K562 (cell line): ENCODE measurements at regions not wholly inside any gene's neighbourhood (a gene's known extent, or its start where the extent isn't known, plus 50 kb on each side); places are given as distances from the start of the nearest gene placed in this dataset.

Experiments
- CREM ChIP-seq: IDR thresholded peaks from 2 replicates; pipeline ENCODE4 v1.6.1; 2014; ENCODE audit warnings: antibody characterized with exemption, low read depth
- HDAC1 ChIP-seq, 2 experiments: fragments of 450-650 bp; IDR thresholded peaks; 2 replicates each; pipeline ENCODE4 v1.6.1; 2016 to 2017; ENCODE audit warnings: inconsistent platforms in 1 of 2, mild to moderate bottlenecking in 1 of 2, moderate library complexity in 1 of 2
- MTA1 ChIP-seq: fragments of 450-650 bp; IDR thresholded peaks from 2 replicates; pipeline ENCODE4 v1.6.1; 2017; ENCODE audit warnings: borderline replicate concordance
- MYNN ChIP-seq, 2 experiments: sonication (generic); formaldehyde crosslinking in 1 of 2; IDR thresholded peaks; 2 replicates each; pipeline versions ENCODE4 v1.5.0 to v1.6.1; 2016 to 2020; ENCODE audit warnings: antibody characterized with exemption in 1 of 2, missing genetic modification reagents in 1 of 2
- POLR2H ChIP-seq: IDR thresholded peaks from 2 replicates; pipeline ENCODE4 v1.6.1; 2016; ENCODE audit warnings: missing genetic modification characterization, low read depth, mild to moderate bottlenecking, control low read depth, missing compliant biosample characterization, moderate library complexity
- PTBP1 ChIP-seq: fragments of 200-400 bp; formaldehyde crosslinking; IDR thresholded peaks from 2 replicates; pipeline ENCODE4 v1.6.1; 2017; ENCODE audit warnings: low read depth, low read length
- RREB1 ChIP-seq: fragments of 250-450 bp; sonication (Bioruptor Pico); IDR thresholded peaks from 2 replicates; pipeline ENCODE4 v1.4.0; 2020
- SRSF9 ChIP-seq: fragments of 200-400 bp; formaldehyde crosslinking; IDR thresholded peaks from 2 replicates; pipeline ENCODE4 v1.6.1; 2017; ENCODE audit warnings: low read depth, low read length, borderline replicate concordance
- ZNF639 ChIP-seq, 2 experiments: fragments of 200-800 bp in 1 of 2; sonication (Bioruptor generic) in 1 of 2; sonication (generic) in 1 of 2; formaldehyde crosslinking in 1 of 2; IDR thresholded peaks in 1 of 2; conservative IDR thresholded peaks in 1 of 2; 2 replicates each; pipeline versions ENCODE4 v1.5.0 to v1.6.1; 2016 to 2020; ENCODE audit warnings: missing compliant biosample characterization in 1 of 2, missing genetic modification characterization in 1 of 2, missing genetic modification reagents in 1 of 2
- TF ChIP-seq, protein P1 (sequence below), 2 experiments: fragments of 450-650 bp; IDR thresholded peaks; 2 replicates each; pipeline ENCODE4 v1.6.1; 2016; ENCODE audit warnings: mild to moderate bottlenecking in 2 of 2, borderline replicate concordance in 1 of 2, low read depth in 1 of 2, moderate library complexity in 1 of 2

DNA sequence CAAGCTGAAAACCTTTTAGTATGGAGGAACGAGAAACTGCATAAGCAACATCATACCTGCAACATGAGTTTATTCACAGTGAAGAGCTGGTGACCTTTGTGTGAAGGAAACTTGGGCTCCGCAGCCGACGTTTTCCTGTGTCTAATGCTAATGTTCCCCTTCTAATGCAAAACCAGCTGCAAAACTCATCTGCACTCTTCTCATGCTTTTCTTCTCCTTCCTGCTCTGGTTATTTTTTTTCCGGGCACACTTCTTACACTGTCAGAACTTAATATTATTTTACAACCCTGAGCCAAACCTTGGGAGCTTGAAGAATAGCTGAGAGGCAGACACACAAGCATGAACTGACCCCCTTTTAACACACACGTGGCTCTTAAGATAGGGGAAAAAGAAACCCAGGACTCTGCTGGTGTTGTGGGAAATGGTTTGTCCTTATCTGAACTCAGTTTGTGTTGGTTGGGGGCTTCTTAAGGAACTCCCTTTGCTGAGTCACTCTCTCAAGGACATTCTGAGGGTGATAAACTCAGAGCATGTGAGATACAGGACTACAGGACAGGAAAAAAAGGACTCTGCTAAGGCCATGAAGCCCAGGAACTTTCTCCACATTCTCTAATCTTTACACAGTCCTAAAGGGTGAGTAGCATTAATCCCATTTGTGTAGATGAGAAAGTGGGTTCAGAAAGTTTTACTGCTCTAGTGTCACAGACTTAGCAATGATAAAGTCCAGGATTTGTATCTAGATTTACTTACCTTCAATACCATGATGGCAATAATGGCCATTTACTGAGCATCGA is 439.3 kb upstream of the TRIB2 start (continued):
- TF ChIP-seq, protein P1, sequence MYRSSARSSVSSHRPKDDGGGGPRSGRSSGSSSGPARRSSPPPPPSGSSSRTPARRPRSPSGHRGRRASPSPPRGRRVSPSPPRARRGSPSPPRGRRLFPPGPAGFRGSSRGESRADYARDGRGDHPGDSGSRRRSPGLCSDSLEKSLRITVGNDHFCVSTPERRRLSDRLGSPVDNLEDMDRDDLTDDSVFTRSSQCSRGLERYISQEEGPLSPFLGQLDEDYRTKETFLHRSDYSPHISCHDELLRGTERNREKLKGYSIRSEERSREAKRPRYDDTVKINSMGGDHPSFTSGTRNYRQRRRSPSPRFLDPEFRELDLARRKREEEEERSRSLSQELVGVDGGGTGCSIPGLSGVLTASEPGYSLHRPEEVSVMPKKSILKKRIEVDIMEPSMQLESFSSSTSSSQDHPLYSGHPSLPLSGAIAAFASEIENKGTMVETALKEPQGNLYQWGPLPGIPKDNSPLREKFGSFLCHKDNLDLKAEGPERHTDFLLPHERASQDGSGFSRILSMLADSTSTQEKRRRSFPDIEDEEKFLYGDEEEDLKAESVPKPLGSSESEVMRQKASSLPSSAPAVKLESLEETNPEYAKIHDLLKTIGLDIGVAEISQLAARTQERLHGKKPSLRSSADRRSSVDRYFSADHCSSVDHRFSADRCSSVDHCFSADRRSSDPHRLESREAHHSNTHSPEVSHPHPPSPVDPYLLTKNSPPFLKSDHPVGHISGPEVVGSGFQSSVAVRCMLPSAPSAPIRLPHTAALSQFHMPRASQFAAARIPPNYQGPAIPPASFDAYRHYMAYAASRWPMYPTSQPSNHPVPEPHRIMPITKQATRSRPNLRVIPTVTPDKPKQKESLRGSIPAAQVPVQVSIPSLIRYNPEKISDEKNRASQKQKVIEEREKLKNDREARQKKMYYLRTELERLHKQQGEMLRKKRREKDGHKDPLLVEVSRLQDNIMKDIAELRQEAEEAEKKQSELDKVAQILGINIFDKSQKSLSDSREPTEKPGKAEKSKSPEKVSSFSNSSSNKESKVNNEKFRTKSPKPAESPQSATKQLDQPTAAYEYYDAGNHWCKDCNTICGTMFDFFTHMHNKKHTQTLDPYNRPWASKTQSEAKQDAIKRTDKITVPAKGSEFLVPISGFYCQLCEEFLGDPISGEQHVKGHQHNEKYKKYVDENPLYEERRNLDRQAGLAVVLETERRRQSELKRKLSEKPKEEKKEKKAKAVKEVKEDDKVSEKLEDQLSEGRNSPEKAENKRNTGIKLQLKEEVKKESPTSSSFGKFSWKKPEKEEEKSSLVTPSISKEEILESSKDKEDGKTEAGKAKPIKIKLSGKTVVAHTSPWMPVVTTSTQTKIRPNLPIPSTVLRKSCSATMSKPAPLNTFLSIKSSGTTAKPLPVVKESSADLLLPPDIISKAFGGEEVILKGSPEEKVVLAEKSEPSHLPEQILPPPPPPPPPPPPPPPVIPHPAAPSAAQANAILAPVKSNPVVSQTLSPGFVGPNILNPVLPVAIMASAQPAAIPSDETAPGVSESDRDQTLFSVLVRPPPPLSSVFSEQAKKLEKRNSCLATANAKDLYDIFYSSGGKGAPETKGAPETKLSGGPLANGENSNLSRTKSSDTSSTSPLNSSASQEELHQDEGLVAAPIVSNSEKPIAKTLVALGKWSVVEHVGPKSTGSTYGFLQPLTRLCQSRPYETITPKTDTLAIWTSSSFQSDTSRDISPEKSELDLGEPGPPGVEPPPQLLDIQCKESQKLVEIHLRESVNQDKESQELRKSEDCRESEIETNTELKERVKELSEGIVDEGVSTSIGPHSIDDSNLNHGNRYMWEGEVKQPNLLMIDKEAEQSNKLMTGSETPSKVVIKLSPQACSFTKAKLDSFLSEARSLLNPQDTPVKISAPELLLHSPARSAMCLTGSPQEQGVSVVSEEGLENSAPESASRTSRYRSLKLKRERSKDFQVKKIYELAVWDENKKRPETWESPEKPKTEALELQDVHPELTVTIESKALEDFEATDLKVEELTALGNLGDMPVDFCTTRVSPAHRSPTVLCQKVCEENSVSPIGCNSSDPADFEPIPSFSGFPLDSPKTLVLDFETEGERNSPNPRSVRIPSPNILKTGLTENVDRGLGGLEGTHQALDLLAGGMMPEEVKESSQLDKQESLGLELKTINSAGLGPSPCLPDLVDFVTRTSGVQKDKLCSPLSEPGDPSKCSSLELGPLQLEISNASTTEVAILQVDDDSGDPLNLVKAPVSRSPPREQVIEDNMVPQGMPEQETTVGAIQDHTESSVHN (IDR thresholded peaks at IDR 0.05; ENCODE audit: borderline replicate concordance in 1 of 2, low read depth in 1 of 2), result no peak; a peak in 2 of 4 replicates
- TF ChIP-seq CREM, result peak; percentile 41; the same call in 1 of the 2 replicates
- TF ChIP-seq RREB1 (CRISPR knock-in tag), result 0 out of 2 replicates have a peak, but pooled peaks have one; percentile 13
- TF ChIP-seq ZNF639 (CRISPR knock-in tag; conservative IDR thresholded peaks at IDR 0.05 in 1 of 2, IDR thresholded peaks at IDR 0.05 in 1 of 2), result peak in 1 of 2 experiments; percentile 66; a peak in 2 of 4 replicates
- TF ChIP-seq PTBP1, result no peak
- peak; percentile 82 for TF ChIP-seq POLR2H
- TF ChIP-seq MYNN (IDR thresholded peaks at IDR 0.05), result peak; percentile 71; the same call in 1 of the 2 replicates
- no peak for TF ChIP-seq MYNN (CRISPR knock-in tag; IDR thresholded peaks at IDR 0.05)
- no peak for TF ChIP-seq SRSF9
- peak; percentile 83 for TF ChIP-seq MTA1
- TF ChIP-seq HDAC1 (IDR thresholded peaks at IDR 0.05), result peak in 1 of 2 experiments; percentile 89; a peak in 2 of 4 replicates
